ENCODE measurements at regions not wholly inside any gene's neighbourhood (a gene's known extent, or its start where the extent isn't known, plus 50 kb on each side); places are given as distances from the start of the nearest gene placed in this dataset.
"Not testable (repeated sequence)": the region's sequence is repeated elsewhere in the genome, so short reads cannot be mapped to it uniquely, and the experiment has no call there.

- TF ChIP-seq POLR2A, CTCF (IDR thresholded peaks at IDR 0.05): not testable (repeated sequence)
These were observed 69.7 kb upstream of the CCT8L2 start for GRCh38 chr22:16662330-16662729.
